Activated CD4-positive, alpha-beta T cell treated with anti-CD3 and anti-CD28 coated beads, Interleukin-2, amount 10 ng/mL, durations not matched to agents 7 days and 5 days (primary cell): ENCODE measurements at regions not wholly inside any gene's neighbourhood (a gene's known extent, or its start where the extent isn't known, plus 50 kb on each side); places are given as distances from the start of the nearest gene placed in this dataset.

Experiments
- CTCF ChIA-PET: fragments of 350-600 bp; sonication (Branson Sonifier 250); formaldehyde crosslinking; loops from one replicate; lab custom pipeline; 2021; ENCODE audit warnings: antibody characterized with exemption; lab: Charles Lee
- POLR2A ChIA-PET: fragments of 350-600 bp; sonication (Branson Sonifier 250); formaldehyde crosslinking; loops from one replicate; lab custom pipeline; 2021; ENCODE audit warnings: antibody characterized with exemption; lab: Charles Lee
- DNase-seq: peaks from one replicate; pipeline ENCODE4 v3.0.0-alpha.2; 2020
- H3K27ac Mint-ChIP-seq: one replicate; pipeline ENCODE4 v1.8.0; 2021; ENCODE audit warnings: mild to moderate bottlenecking, moderate library complexity, mixed read lengths
- H3K27me3 Mint-ChIP-seq: one replicate; pipeline ENCODE4 v1.8.0; 2021; ENCODE audit warnings: mixed read lengths
- H3K36me3 Mint-ChIP-seq: one replicate; pipeline ENCODE4 v1.8.0; 2021; ENCODE audit warnings: low read depth, mixed read lengths
- H3K4me1 Mint-ChIP-seq: one replicate; pipeline ENCODE4 v1.8.0; 2021; ENCODE audit warnings: mixed read lengths
- H3K4me3 Mint-ChIP-seq: one replicate; pipeline ENCODE4 v1.8.0; 2021; ENCODE audit warnings: mild to moderate bottlenecking, moderate library complexity, mixed read lengths
- H3K9me3 Mint-ChIP-seq: one replicate; pipeline ENCODE4 v1.8.0; 2021; ENCODE audit warnings: mixed read lengths

DNA sequence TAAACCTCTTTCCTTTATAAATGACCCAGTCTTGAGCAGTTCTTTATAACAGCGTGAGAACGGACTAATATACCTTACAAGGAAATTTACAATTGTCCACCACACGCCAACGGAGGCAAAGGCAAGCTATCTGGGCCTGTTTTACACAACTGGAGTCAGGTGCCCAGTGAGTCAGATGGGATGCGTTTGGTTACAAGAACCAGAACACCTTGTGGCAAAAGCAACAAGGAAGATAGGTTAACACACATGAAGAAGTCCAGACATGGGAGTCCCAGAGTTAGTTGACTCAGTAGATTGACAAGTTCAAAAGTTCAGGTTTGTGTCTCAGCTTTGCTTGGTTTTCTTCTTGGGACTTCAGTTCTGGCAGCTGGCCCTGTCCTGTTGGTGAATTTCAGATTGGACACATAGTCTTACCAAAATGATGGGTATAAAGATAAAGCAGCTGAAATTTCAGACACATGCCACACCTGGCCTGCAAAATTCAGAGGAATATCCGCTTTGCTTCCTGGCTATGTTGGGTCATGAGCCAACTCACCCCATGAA, 97.9 kb downstream of the PXDC1 start:
- H3K4me1 Mint-ChIP-seq, result no peaks in the 10 kb centered on the region
- H3K27ac Mint-ChIP-seq, result no peak overlapping the region
- ChIA-PET CTCF (no interaction called here), POLR2A (no interaction called here)
- H3K27me3 Mint-ChIP-seq, result peaks cover 4% of the 10 kb centered on the region
- no peak overlapping the region for H3K4me3 Mint-ChIP-seq
- no peaks in the 10 kb centered on the region for H3K36me3 Mint-ChIP-seq
- no peaks in the 10 kb centered on the region for H3K9me3 Mint-ChIP-seq
- DNase-seq, result no peak

DNA sequence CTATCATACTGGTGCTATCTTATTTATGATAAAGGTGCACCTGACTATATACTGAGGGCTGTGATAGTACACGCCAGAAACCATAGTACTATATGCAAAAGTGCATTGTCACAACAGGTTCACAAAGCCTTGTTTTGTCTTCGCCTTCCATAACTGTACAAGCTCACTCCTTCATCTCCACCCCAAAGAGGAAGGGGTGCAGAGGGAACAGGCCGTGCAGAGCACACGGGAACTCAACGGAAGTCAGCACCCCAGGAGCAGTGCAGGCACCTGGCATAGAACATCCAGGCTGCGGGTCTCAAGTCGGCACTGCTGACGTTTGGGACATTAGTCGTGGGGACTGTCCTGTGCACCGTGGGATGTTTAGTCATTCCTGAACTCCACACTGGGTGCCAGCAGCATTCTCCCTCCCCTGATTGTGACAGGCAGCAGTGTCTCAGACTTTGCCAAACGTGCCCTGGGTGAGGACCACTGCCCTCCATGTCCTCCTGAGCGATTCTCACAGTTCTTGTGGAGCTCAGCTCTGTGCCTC, 99.7 kb downstream of the PXDC1 start:
- Mint-ChIP-seq H3K36me3 (no peaks in the 10 kb centered on the region), H3K4me1 (no peaks in the 10 kb centered on the region), H3K27ac (no peak overlapping the region), H3K9me3 (no peaks in the 10 kb centered on the region), H3K27me3 (no peaks in the 10 kb centered on the region), H3K4me3 (no peak overlapping the region)
- ChIA-PET POLR2A (interaction anchor here (1.1 kb wide), 1 partner anchor 15 kb away, joined by 6 read pairs; no protein-coding TSS in a partner anchor), CTCF (interaction anchor here (0.8 kb wide), 1 partner anchor 280 kb away, joined by 3 read pairs; no protein-coding TSS in a partner anchor)
- no peak for DNase-seq

DNA sequence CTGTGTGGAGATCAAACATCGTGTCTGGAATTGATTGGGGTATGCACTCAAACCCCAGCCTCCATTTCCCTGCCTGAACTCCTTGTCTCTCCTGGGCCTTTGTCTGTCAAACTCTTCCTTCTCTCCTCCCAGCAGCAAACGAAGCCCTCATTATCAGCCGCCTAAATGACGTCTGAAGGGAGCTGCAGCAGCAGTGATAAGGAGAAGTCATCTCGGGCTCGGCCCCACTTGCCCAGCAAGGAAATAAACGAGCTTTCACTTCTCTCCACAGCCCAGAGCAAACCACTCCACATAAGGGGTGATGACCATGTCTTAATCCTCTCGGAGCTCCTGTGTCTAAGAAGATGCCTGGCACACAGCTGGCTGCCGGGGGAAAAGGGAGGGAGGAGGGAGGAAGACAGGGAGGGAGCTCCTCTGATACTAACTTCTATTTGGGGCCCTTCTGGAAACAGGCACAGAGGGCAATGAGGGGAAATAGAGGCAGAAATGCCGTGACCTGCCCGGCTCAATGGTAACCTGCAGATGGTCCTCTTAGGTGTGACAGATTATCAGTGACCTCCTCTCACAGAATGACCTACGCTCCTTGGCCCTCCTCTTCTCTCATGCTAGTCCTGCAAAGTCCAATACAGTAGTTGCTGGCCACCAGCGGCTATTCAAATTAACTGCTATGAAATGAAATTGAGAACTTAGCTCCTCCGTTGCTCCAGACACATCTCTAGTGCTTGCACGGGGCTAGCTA, 100.4 kb downstream of the PXDC1 start:
- no peak overlapping the region for H3K4me3 Mint-ChIP-seq
- no peak for DNase-seq
- CTCF ChIA-PET, result interaction anchor here (0.8 kb wide), 1 partner anchor 279 kb away, joined by 3 read pairs; no protein-coding TSS in a partner anchor
- H3K9me3 Mint-ChIP-seq, result no peaks in the 10 kb centered on the region
- no peaks in the 10 kb centered on the region for H3K36me3 Mint-ChIP-seq
- H3K4me1 Mint-ChIP-seq, result no peaks in the 10 kb centered on the region
- no peak overlapping the region for H3K27ac Mint-ChIP-seq
- POLR2A ChIA-PET, result interaction anchor here (0.7 to 1.1 kb wide), 2 partner anchors 15 to 75 kb away, joined by 3 to 6 read pairs; no protein-coding TSS in a partner anchor
- H3K27me3 Mint-ChIP-seq, result no peaks in the 10 kb centered on the region

DNA sequence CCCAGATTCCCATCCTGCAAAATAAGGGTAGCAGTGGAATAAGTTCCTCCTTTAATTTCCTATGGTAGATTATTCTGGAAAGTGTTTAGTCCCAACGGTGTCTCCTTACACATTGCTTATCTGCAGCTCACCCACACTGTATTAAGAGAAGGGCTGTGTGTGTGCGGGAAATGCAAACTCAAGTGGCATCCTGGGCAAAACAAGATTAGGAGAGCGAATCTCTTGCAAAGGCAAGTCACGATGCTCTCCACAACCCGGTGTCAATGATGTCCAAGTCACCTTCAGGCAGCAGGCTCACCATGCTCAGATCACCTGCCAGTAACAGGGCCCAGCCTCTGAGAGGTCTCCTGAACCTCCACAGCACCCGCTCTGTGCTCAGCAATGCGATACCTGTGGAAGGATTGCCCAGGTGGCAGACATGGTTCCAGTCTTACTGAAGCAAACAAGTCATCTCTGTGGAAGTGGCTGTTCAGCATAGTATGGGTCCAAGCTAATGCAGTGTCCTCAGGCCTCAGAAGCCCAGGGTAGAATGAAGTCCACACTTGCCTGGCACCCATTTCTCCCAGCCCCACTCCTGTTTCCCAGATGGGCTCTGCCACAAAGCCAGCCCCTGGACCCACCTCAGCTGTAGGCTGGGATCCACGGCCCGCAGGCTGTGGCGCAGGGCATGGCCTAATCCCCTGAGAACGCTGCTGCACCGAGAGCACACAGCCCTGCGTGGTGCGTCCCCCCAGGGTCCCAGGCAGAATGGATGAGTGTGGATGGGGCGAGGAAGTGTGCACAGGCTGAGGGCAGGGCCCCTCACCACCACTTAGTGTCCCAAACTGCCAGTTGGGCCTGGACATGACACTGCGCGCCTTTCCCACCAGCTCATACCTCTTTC, 101.2 kb downstream of the PXDC1 start:
- Mint-ChIP-seq H3K4me1 (no peaks in the 10 kb centered on the region), H3K9me3 (no peaks in the 10 kb centered on the region), H3K27ac (no peak overlapping the region), H3K27me3 (no peaks in the 10 kb centered on the region), H3K4me3 (no peak overlapping the region), H3K36me3 (no peaks in the 10 kb centered on the region)
- ChIA-PET CTCF (interaction anchor here (0.8 kb wide), 1 partner anchor 279 kb away, joined by 3 read pairs; no protein-coding TSS in a partner anchor), POLR2A (interaction anchor here (0.7 to 1.1 kb wide), 2 partner anchors 14 to 75 kb away, joined by 3 to 6 read pairs; no protein-coding TSS in a partner anchor)
- DNase-seq, result no peak

DNA sequence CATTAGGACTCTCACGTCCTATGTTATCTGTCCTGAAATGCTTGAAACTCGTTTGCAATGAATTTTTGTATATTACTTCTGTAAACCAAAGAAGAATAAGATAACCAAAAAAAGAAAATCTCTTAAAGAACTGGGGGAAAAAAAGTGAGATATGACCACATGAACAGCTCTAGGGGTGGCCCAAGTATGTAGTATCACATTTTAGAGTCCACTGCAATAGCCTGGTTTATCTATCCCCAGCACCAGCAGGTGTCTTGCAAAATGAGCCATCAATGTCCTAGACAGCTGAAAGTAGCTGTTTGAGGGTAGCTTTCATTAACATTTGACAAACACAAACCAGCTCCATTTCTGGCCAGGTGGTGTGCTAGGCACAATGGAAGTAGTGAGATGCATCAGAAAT, 102.8 kb downstream of the PXDC1 start:
- ChIA-PET POLR2A (no interaction called here), CTCF (no interaction called here)
- peaks cover 3% of the 10 kb centered on the region for H3K27me3 Mint-ChIP-seq
- H3K4me1 Mint-ChIP-seq, result no peaks in the 10 kb centered on the region
- DNase-seq, result no peak
- no peaks in the 10 kb centered on the region for H3K36me3 Mint-ChIP-seq
- H3K4me3 Mint-ChIP-seq, result no peak overlapping the region
- H3K27ac Mint-ChIP-seq, result no peak overlapping the region
- H3K9me3 Mint-ChIP-seq, result no peaks in the 10 kb centered on the region

DNA sequence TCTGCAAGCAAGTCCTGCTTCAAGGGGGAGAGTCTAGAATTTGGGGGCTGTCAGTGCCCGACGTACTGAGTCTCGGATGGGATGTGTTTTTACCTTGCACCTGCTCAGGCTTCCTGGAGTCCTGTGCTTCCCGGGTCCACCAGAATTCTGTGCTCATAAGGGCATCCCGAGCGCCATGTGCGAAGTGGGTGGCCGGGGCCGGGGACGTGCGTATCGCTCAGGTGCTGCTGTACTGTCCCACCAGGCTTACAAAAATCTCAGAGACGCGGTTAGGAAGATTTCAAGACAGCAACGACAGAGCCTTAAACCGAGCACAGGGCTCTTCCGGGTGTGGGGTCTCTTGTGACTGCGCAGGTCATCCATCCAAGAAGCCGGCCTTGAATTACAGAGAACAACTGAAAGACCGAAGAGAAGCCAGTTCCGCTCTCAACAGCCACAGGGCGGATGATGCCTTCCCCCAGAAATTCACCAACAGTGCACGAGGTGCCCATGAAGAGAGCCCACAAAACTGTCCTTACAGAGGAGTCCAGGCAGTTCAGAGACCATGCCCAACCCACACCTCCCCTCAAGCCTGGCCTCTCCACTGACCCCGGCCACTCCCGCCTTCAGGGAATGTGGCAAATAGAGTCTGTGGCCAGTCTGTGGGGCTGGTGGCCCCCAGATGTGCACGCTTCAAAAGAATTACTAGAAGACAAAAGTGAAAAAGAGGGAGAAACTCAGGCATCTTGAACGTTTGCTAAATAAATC, 104.7 kb downstream of the PXDC1 start:
- Mint-ChIP-seq H3K9me3 (no peaks in the 10 kb centered on the region), H3K27me3 (peaks cover 5% of the 10 kb centered on the region), H3K36me3 (no peaks in the 10 kb centered on the region), H3K4me3 (no peak overlapping the region), H3K4me1 (no peaks in the 10 kb centered on the region), H3K27ac (no peak overlapping the region)
- ChIA-PET CTCF (no interaction called here), POLR2A (no interaction called here)
- no peak for DNase-seq

DNA sequence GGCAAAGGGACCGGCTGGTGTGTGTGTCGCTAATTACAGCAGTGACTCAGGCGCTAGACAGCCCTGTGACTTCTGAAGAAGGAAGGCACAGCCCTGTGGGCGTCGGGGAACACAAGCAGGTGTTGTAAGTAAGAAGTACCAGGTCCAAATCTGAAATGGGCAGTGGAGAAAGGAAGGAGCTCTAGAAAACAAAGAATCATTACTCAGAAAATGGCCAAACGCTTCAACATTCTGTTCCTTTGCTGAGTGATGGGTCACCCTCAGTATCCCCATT, 106.8 kb downstream of the PXDC1 start:
- Mint-ChIP-seq H3K27ac (no peak overlapping the region), H3K27me3 (peaks cover 9% of the 10 kb centered on the region), H3K4me1 (no peaks in the 10 kb centered on the region), H3K4me3 (no peak overlapping the region), H3K36me3 (no peaks in the 10 kb centered on the region), H3K9me3 (no peaks in the 10 kb centered on the region)
- no peak for DNase-seq
- POLR2A ChIA-PET, result no interaction called here
- CTCF ChIA-PET, result no interaction called here

DNA sequence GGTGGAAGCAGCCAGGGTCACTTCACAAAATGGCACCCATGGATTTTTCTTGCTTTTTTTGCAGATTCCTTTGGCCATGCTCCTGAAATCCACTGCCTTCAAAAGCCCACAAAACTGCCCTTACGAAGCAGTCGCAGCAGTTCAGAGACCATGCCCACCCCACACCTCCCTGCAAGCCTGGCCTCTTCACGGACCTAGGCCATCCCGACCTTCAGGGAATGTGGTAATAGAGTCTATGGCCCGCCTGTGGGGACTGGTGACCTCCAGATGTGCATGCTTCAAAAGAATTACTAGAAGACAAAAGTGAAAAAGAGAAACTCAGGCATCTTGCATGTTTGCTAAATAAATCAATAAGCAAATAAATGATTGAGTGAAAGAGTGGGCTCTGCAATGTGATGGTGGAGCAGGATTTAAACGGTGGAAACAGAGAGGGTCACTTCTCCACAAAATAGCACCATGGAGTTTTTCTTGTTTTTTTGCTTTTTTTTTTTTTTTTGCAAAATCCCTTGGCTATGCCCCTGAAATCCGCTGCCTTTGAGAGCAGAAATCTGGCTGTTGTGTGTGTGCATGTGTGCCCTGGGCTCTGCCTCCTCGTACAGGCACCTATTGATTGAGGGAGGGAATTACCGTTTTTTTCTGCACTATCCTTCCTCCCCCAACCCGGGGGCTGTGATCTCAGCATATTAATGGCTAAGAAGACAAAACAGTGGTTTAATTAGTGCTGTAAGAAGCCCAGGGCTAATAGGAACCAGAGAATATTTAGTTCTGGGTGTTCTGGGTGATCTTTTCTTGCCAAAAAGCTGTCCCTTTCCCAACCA, 107.4 kb downstream of the PXDC1 start:
- H3K36me3 Mint-ChIP-seq, result no peaks in the 10 kb centered on the region
- POLR2A ChIA-PET, result no interaction called here
- no peaks in the 10 kb centered on the region for H3K9me3 Mint-ChIP-seq
- CTCF ChIA-PET, result no interaction called here
- H3K4me3 Mint-ChIP-seq, result no peak overlapping the region
- no peak for DNase-seq
- H3K27me3 Mint-ChIP-seq, result peaks cover 11% of the 10 kb centered on the region
- H3K4me1 Mint-ChIP-seq, result no peaks in the 10 kb centered on the region
- no peak overlapping the region for H3K27ac Mint-ChIP-seq

DNA sequence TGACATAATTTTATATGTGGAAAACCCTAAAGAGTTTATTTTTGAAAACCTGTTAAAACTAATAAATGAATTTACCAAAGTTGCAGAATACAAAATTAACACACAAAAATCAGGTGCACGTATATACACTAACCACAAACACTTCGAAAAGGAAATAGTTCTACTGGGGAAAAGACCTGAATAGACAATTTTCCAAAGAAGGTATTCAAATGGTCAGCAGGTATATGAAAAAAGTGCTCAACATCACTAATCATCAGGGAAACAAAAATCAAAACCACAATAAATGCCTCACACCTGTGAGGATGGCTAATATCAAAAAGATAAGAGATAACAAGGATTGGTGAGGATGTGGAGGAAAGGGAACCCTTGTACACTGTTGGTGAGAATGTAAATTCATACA, 110.6 kb downstream of the PXDC1 start:
- Mint-ChIP-seq H3K9me3 (no peaks in the 10 kb centered on the region), H3K27ac (no peak overlapping the region), H3K4me3 (no peak overlapping the region), H3K27me3 (peaks cover 14% of the 10 kb centered on the region), H3K4me1 (no peaks in the 10 kb centered on the region), H3K36me3 (no peaks in the 10 kb centered on the region)
- POLR2A ChIA-PET, result no interaction called here
- no peak for DNase-seq
- CTCF ChIA-PET, result no interaction called here

DNA sequence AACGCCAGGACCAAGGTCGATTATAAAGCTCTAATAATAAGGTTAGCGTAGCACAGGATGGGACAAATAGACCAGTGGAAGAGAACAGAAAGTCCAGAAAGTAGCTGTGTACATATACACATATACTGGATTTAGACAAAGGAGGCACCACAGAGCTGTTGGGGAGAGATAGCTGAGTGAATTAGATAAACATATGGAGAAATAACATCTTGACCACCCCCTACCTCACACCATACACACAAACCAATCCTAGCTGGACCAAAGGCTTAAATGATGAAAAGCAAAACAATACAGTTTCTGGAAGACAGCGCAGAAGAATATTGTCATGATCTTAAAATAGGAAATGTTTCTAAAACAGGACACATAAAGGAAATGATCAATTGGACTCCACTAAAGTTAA, 112.9 kb downstream of the PXDC1 start:
- H3K4me1 Mint-ChIP-seq, result no peaks in the 10 kb centered on the region
- H3K36me3 Mint-ChIP-seq, result no peaks in the 10 kb centered on the region
- DNase-seq, result no peak
- H3K27ac Mint-ChIP-seq, result no peak overlapping the region
- peaks cover 11% of the 10 kb centered on the region for H3K27me3 Mint-ChIP-seq
- no peaks in the 10 kb centered on the region for H3K9me3 Mint-ChIP-seq
- CTCF ChIA-PET, result no interaction called here
- H3K4me3 Mint-ChIP-seq, result no peak overlapping the region
- POLR2A ChIA-PET, result no interaction called here

DNA sequence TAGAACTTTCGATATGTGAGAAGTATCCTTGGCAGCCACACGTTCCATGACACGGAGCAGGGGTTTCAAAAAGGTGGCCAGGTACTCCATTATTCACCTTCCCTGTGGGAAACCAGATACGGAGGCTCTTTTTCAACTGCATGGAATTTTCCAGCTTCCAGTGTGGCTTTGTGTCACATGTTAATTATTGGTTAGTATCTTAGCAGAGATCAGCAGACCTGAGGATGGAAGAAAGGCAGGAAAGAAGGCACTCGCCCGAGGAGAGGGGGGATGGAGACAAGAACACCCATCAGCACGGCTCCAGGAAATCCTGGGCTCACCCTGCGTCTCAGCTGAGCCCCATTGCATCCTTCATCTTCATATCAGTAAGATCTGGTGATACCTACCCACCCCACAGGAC, 115.5 kb downstream of the PXDC1 start:
- ChIA-PET POLR2A (interaction anchor here (1.1 kb wide), 1 partner anchor 15 kb away, joined by 6 read pairs; no protein-coding TSS in a partner anchor), CTCF (no interaction called here)
- H3K27ac Mint-ChIP-seq, result no peak overlapping the region
- H3K36me3 Mint-ChIP-seq, result no peaks in the 10 kb centered on the region
- DNase-seq, result no peak
- peaks cover 8% of the 10 kb centered on the region for H3K27me3 Mint-ChIP-seq
- H3K4me1 Mint-ChIP-seq, result no peaks in the 10 kb centered on the region
- no peak overlapping the region for H3K4me3 Mint-ChIP-seq
- H3K9me3 Mint-ChIP-seq, result no peaks in the 10 kb centered on the region

DNA sequence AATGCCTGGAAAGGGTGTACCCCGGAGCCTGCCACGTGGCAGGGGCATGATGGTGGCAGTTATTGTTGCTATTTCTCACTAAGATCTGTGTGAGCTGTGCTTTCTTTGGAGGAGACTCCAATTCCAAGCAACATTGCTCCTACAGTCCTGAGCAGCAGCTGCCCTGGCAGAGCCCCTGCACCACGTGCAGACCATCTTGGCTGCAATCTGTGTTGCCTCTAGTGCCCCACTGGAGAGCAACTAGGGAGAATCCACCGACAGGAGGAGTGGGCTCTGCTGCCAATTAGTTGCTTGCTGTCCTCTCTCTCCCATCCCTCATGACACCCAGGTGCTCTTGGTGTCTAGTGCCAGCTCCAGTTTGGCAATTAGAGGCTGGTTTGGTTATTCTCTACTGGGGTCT, 116.0 kb downstream of the PXDC1 start:
- H3K27ac Mint-ChIP-seq, result no peak overlapping the region
- no peak for DNase-seq
- no peaks in the 10 kb centered on the region for H3K9me3 Mint-ChIP-seq
- H3K27me3 Mint-ChIP-seq, result peaks cover 8% of the 10 kb centered on the region
- no peaks in the 10 kb centered on the region for H3K36me3 Mint-ChIP-seq
- no peak overlapping the region for H3K4me3 Mint-ChIP-seq
- POLR2A ChIA-PET, result no interaction called here
- H3K4me1 Mint-ChIP-seq, result no peaks in the 10 kb centered on the region
- CTCF ChIA-PET, result no interaction called here
